ENCODE measurements at regions not wholly inside any gene's neighbourhood (a gene's known extent, or its start where the extent isn't known, plus 50 kb on each side); places are given as distances from the start of the nearest gene placed in this dataset.

DNA sequence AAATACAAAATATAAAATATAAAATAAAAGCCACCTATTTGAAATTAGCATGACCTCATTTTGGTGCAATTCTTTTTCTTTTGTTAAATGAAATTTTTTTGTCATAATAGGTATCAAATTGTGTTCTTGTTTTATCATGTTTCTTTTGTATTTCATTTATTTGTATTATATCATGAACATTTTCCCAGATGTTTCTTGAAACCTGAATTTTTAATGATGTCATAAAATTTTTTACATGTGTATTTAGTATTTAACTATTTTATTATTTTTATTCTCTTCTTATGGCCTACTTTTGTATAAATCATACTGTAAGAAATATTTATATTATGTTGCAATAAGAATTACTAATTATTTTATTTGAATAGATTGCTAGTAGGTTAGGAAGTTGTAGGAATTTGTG is 361.7 kb downstream of the TMEM161B start:
- DNase-seq (ENCODE audit: low spot score in 2 of 2): no peak
- TF ChIP-seq, protein P1, sequence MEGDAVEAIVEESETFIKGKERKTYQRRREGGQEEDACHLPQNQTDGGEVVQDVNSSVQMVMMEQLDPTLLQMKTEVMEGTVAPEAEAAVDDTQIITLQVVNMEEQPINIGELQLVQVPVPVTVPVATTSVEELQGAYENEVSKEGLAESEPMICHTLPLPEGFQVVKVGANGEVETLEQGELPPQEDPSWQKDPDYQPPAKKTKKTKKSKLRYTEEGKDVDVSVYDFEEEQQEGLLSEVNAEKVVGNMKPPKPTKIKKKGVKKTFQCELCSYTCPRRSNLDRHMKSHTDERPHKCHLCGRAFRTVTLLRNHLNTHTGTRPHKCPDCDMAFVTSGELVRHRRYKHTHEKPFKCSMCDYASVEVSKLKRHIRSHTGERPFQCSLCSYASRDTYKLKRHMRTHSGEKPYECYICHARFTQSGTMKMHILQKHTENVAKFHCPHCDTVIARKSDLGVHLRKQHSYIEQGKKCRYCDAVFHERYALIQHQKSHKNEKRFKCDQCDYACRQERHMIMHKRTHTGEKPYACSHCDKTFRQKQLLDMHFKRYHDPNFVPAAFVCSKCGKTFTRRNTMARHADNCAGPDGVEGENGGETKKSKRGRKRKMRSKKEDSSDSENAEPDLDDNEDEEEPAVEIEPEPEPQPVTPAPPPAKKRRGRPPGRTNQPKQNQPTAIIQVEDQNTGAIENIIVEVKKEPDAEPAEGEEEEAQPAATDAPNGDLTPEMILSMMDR (IDR thresholded peaks at IDR 0.05): no peak
- H3K27me3 ChIP-seq: no peaks in the 10 kb centered on the region
- H3K9me3 ChIP-seq: no peaks in the 10 kb centered on the region
- no peaks in the 10 kb centered on the region for H3K4me1 ChIP-seq
- intact Hi-C loops (cut with DNase I): no loop called here
- H3K27ac ChIP-seq: no peak overlapping the region
- H3K4me3 ChIP-seq: no peak overlapping the region
- no peaks in the 10 kb centered on the region for H3K36me3 ChIP-seq

DNA sequence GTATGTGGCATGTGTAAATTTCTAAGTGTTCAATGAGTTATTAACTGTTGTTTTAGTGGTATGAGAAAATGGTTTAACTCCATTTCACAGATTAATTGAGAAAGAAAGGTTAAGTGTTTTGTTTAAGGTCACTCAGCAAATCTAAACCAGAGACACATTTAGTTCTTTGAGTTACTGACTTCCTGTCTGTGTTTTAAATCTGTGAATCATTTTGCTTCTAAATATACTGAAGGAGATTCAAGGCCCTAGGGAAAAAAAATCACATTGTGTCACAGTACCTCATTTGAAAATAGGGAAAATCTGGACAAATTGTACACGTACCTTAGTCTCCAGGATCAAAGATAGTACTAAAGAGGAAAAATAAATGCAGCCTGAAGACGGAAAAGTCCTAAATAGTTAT is 368.2 kb downstream of the TMEM161B start:
- DNase-seq (ENCODE audit: low spot score in 2 of 2): no peak
- intact Hi-C loops (cut with DNase I): no loop called here
- Histone ChIP-seq H3K27me3 (no peaks in the 10 kb centered on the region), H3K4me3 (no peak overlapping the region), H3K36me3 (no peaks in the 10 kb centered on the region), H3K9me3 (no peaks in the 10 kb centered on the region), H3K4me1 (no peaks in the 10 kb centered on the region), H3K27ac (no peak overlapping the region)
- TF ChIP-seq, protein P1 (IDR thresholded peaks at IDR 0.05): no peak

DNA sequence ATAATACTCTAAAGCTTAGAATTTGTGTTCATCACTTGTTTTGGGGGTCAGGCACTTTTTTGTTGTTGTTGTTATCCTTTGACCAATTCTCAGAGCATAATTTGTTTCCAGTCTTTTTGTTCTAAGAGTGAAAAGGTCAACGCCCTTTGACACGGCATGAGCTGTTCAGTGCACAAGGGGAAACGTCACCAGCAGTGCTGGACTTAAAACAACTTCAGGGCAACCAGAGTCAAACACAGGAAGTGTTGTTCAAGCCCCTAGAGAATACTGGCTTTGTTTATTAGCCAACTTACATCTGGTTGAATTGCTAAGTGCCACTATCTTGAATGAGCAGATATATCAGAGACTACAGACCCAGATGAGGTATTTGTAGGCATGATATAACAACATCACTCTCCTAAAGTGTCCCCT is 368.9 kb downstream of the TMEM161B start:
- intact Hi-C loops (cut with DNase I): no loop called here
- H3K9me3 ChIP-seq: no peaks in the 10 kb centered on the region
- no peaks in the 10 kb centered on the region for H3K27me3 ChIP-seq
- no peak for DNase-seq (ENCODE audit: low spot score in 2 of 2)
- H3K27ac ChIP-seq: no peak overlapping the region
- TF ChIP-seq, protein P1 (IDR thresholded peaks at IDR 0.05): no peak
- H3K36me3 ChIP-seq: no peaks in the 10 kb centered on the region
- H3K4me3 ChIP-seq: no peak overlapping the region
- no peaks in the 10 kb centered on the region for H3K4me1 ChIP-seq

DNA sequence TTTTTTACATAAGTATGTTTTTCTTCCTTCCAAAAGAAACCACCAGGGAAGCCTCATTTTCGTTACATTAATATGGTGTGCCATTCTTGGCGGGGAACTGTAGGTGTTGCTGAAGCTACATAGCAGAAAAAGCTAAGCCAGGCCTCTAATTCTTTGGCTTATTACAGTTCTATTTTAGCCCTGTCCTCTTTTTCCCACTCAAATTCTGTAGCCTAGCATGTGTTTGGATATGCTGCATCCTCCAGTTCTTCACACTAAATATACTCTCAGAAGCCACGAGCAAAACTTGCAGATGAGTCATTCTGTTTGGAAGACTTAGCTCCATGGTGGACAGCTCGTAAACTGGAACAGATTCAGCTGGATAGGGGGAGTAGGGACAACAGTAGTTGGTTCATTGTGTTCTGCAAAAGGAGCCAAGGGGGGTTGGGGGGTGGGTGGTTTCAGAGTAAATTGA is 369.4 kb downstream of the TMEM161B start:
- H3K4me1 ChIP-seq: no peaks in the 10 kb centered on the region
- no peaks in the 10 kb centered on the region for H3K9me3 ChIP-seq
- intact Hi-C loops (cut with DNase I): no loop called here
- no peaks in the 10 kb centered on the region for H3K27me3 ChIP-seq
- no peak overlapping the region for H3K27ac ChIP-seq
- H3K4me3 ChIP-seq: no peak overlapping the region
- DNase-seq (ENCODE audit: low spot score in 2 of 2): no peak
- TF ChIP-seq, protein P1 (IDR thresholded peaks at IDR 0.05): no peak
- H3K36me3 ChIP-seq: no peaks in the 10 kb centered on the region

DNA sequence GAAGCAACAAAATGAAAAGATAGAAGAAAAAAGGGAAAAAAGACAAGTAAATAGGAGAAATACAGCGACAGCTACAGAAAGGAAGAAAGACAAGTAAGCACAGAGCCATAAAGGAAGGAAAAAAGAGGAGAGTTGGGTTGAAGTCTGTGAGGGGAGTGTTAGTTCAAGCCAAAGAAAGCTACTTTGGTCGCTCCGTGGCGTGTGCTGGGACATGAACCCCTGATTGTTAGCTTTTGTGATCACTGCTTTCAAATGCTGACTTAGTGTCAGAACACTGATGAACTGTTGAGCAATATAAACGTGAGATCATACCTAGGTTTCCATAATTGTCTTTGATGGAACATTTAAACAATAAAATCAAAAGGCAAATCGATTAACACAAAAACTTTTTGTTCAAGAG is 370.1 kb downstream of the TMEM161B start:
- DNase-seq (ENCODE audit: low spot score in 2 of 2): no peak
- no peak overlapping the region for H3K4me3 ChIP-seq
- intact Hi-C loops (cut with DNase I): no loop called here
- TF ChIP-seq, protein P1 (IDR thresholded peaks at IDR 0.05): no peak
- no peak overlapping the region for H3K27ac ChIP-seq
- H3K9me3 ChIP-seq: no peaks in the 10 kb centered on the region
- H3K27me3 ChIP-seq: no peaks in the 10 kb centered on the region
- no peaks in the 10 kb centered on the region for H3K36me3 ChIP-seq
- H3K4me1 ChIP-seq: no peaks in the 10 kb centered on the region

DNA sequence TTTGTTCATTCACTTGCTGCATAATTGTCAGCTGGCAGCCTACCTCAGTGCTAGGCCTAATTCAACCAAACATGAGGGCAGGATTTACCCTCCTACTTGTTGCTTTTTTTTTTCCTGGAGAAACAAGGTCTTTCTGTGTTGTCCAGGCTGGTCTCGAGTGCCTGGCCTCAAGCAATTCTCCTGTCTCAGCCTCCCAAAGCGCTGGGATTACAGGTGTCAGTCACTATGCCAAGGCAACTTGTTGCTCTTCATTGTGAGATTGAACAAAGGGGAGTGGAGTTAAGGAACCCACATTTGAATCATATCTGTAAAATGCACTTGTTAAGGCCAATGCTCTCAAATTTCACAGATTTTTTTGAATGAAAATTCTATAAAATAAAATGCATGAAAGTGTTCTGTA is 380.5 kb downstream of the TMEM161B start:
- Histone ChIP-seq H3K27ac (no peak overlapping the region), H3K27me3 (no peaks in the 10 kb centered on the region), H3K4me1 (no peaks in the 10 kb centered on the region), H3K36me3 (no peaks in the 10 kb centered on the region), H3K9me3 (no peaks in the 10 kb centered on the region), H3K4me3 (no peak overlapping the region)
- intact Hi-C loops (cut with DNase I): no loop called here
- TF ChIP-seq, protein P1 (IDR thresholded peaks at IDR 0.05): no peak
- no peak for DNase-seq (ENCODE audit: low spot score in 2 of 2)

Data from ascending aorta (tissue), 2 donors.